Mucosa of rectum (tissue), 2 donors: ENCODE measurements at regions not wholly inside any gene's neighbourhood (a gene's known extent, or its start where the extent isn't known, plus 50 kb on each side); places are given as distances from the start of the nearest gene placed in this dataset.

Experiments
- H3K27ac ChIP-seq, 2 donors: one replicate each; pipeline ENCODE4 v1.7.0; 2013; ENCODE audit warnings: inconsistent platforms in 2 of 2, low read depth in 2 of 2, low read length in 2 of 2
- H3K27me3 ChIP-seq, 2 donors: one replicate each; pipeline ENCODE4 v1.7.0; 2013; ENCODE audit warnings: low read length in 2 of 2; ENCODE audit not compliant: control insufficient read depth in 2 of 2, insufficient read depth in 2 of 2
- H3K36me3 ChIP-seq, 2 donors: one replicate each; pipeline ENCODE4 v1.7.0; 2013; ENCODE audit warnings: low read length in 2 of 2; ENCODE audit not compliant: control insufficient read depth in 2 of 2, insufficient read depth in 2 of 2
- H3K4me1 ChIP-seq, 2 donors: one replicate each; pipeline ENCODE4 v1.7.0; 2013; ENCODE audit warnings: low read length in 2 of 2, mild to moderate bottlenecking in 1 of 2; ENCODE audit not compliant: control insufficient read depth in 2 of 2, insufficient read depth in 2 of 2
- H3K4me3 ChIP-seq, 2 donors: one replicate each; pipeline ENCODE4 v1.7.0; 2013; ENCODE audit warnings: low read length in 2 of 2
- H3K9ac ChIP-seq, 2 donors: one replicate each; pipeline ENCODE4 v1.7.0; 2013; ENCODE audit warnings: low read length in 2 of 2, low read depth in 1 of 2, mild to moderate bottlenecking in 1 of 2
- H3K9me3 ChIP-seq, 2 donors: one replicate each; pipeline ENCODE4 v1.7.0; 2013; ENCODE audit warnings: low read length in 2 of 2; ENCODE audit not compliant: control insufficient read depth in 2 of 2
- donor health status: healthy.
- donor health status: Normal muscosa, but diverticular disease.

GRCh38 chr21:14691914-14692313 lies 145.8 kb upstream of the SAMSN1 start:
- Histone ChIP-seq H3K27ac (no peak overlapping the region), H3K27me3 (no peaks in the 10 kb centered on the region), H3K9ac (no peak overlapping the region), H3K36me3 (no peaks in the 10 kb centered on the region), H3K4me1 (no peaks in the 10 kb centered on the region), H3K9me3 (no peaks in the 10 kb centered on the region), H3K4me3 (no peak overlapping the region)

DNA sequence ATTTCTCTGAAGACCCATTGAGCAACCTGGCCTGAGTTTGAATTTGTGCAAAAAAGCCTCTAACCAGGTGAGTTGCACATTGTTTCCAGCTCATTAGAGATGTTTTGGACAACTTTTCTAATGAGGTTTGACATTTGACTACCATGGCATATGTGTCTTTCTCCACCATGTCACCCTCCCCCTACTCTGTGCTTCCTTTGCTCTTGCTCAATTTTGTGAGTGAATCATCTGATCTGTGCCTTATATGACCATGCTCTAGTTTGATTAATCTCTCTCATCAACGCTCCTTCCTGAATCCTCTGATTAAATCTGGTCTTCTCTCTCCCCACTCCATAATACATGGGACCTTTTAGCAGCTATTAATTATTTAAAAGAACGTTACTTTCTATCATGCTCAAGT lies 144.8 kb upstream of the SAMSN1 start:
- no peaks in the 10 kb centered on the region for H3K9me3 ChIP-seq
- H3K4me3 ChIP-seq = no peak overlapping the region
- no peaks in the 10 kb centered on the region for H3K27me3 ChIP-seq
- no peaks in the 10 kb centered on the region for H3K4me1 ChIP-seq
- no peak overlapping the region for H3K27ac ChIP-seq
- H3K9ac ChIP-seq = no peak overlapping the region
- no peaks in the 10 kb centered on the region for H3K36me3 ChIP-seq

DNA sequence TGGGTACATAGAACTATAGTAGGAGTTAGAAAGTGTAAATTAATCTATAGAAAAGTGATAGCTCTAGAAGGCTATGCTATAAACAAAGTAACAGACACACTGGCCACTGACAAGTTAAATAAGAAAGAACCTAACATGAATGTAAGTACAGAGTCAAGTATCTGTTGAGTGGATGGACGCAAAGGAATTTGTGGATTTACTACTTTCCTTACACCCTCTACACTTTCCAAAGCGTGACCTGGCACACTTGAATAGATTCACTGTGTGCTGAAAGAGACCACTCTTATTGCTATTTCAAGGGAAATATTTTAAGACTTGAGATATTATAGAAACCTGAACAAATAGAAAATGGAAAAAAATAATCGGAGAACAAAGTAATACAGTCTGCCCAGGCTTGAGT lies 142.8 kb upstream of the SAMSN1 start:
- H3K9me3 ChIP-seq = no peaks in the 10 kb centered on the region
- H3K4me1 ChIP-seq = peaks cover 0 to 2% of the 10 kb centered on the region in 2 donors
- H3K9ac ChIP-seq = no peak overlapping the region
- no peaks in the 10 kb centered on the region for H3K36me3 ChIP-seq
- no peak overlapping the region for H3K4me3 ChIP-seq
- H3K27ac ChIP-seq = no peak overlapping the region
- no peaks in the 10 kb centered on the region for H3K27me3 ChIP-seq

DNA sequence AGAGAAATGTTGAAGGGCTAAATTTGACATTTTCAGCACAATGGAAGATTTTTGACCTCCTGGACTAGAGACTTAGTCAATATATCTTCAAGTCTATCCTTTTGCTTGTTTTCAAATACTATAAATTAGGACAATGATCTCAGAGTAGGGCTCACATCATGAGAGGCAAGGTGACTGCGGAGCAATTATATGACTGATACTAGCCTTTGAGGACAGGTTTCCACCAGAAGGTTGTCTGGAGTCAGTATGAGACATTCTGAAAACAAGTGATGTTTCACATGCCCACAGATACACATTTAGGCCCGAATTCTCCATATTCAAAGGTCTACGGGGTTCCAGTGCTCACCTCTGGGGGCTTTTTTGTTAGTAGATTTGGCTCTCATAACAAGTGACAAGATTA lies 142.3 kb upstream of the SAMSN1 start:
- Histone ChIP-seq H3K9me3 (no peaks in the 10 kb centered on the region), H3K27me3 (no peaks in the 10 kb centered on the region), H3K36me3 (no peaks in the 10 kb centered on the region), H3K27ac (no peak overlapping the region), H3K4me1 (peaks cover 0 to 2% of the 10 kb centered on the region in 2 donors), H3K4me3 (no peak overlapping the region), H3K9ac (no peak overlapping the region)

GRCh38 chr21:14687268-14687625 lies 141.1 kb upstream of the SAMSN1 start:
- H3K27ac ChIP-seq = peak overlapping the region; percentile 46 to 57

GRCh38 chr21:14686466-14687267 lies 140.6 kb upstream of the SAMSN1 start:
- H3K27ac ChIP-seq = peak overlapping the region; percentile 46 to 57
- H3K27me3 ChIP-seq = no peaks in the 10 kb centered on the region
- no peaks in the 10 kb centered on the region for H3K9me3 ChIP-seq
- no peaks in the 10 kb centered on the region for H3K36me3 ChIP-seq
- peak overlapping the region in 1 of 2 donors; percentile 3 for H3K9ac ChIP-seq
- peaks cover 0 to 2% of the 10 kb centered on the region in 2 donors for H3K4me1 ChIP-seq
- no peak overlapping the region for H3K4me3 ChIP-seq

More at GRCh38 chr21:14687268-14687625, 141.1 kb upstream of the SAMSN1 start:
- Histone ChIP-seq H3K4me3 (no peak overlapping the region), H3K9ac (peak overlapping the region in 1 of 2 donors; percentile 3), H3K9me3 (no peaks in the 10 kb centered on the region), H3K4me1 (peaks cover 0 to 2% of the 10 kb centered on the region in 2 donors), H3K27me3 (no peaks in the 10 kb centered on the region), H3K36me3 (no peaks in the 10 kb centered on the region)

DNA sequence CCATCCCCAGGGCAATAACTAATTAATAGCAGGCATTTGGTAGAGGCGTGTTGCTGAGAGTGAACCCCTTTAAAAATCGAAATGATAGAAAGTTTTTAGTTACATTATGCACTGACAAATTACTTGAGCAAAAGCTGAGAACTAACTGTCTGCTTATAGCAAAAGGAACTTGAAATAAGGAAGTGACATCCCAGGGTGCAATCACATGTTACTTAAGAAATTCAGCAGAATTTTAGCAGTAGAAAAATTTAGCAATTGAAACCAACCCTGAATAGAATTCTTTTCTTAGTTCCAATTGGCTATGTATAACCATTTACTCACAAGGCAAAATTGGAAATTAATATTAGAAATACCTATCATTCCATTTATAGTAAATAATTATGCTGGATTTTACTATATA lies 139.5 kb upstream of the SAMSN1 start:
- no peak overlapping the region for H3K9ac ChIP-seq
- no peaks in the 10 kb centered on the region for H3K36me3 ChIP-seq
- no peaks in the 10 kb centered on the region for H3K9me3 ChIP-seq
- peak overlapping the region; percentile 32 to 54 for H3K27ac ChIP-seq
- peaks cover 0 to 2% of the 10 kb centered on the region in 2 donors for H3K4me1 ChIP-seq
- no peak overlapping the region for H3K4me3 ChIP-seq
- no peaks in the 10 kb centered on the region for H3K27me3 ChIP-seq

GRCh38 chr21:14684071-14684470 lies 138.0 kb upstream of the SAMSN1 start:
- Histone ChIP-seq H3K36me3 (no peaks in the 10 kb centered on the region), H3K27ac (peak overlapping the region in 1 of 2 donors; percentile 23), H3K4me3 (no peak overlapping the region), H3K4me1 (peaks cover 2 to 6% of the 10 kb centered on the region in 2 donors), H3K27me3 (no peaks in the 10 kb centered on the region), H3K9me3 (no peaks in the 10 kb centered on the region), H3K9ac (no peak overlapping the region)

DNA sequence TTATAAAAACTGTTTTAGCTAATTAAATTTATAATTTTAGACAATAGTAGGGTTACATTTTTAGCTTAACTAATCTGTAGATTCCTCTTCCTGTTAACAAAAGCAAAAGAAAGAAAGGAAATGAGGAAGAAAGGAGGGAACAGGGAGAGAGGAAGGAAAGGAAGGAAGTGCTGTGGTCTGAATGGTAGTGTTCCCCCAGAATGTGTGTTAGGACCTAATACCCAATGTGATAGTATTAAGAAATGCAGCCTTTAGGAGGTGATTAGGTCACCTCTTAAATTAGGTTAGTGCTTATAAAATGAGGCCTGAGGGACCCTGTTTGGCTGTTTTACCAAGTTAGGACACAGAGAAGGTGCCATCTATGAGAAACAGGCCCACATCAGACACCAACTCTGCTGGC lies 136.9 kb upstream of the SAMSN1 start:
- Histone ChIP-seq H3K27me3 (no peaks in the 10 kb centered on the region), H3K9me3 (no peaks in the 10 kb centered on the region), H3K36me3 (no peaks in the 10 kb centered on the region), H3K4me3 (no peak overlapping the region), H3K27ac (no peak overlapping the region), H3K4me1 (peaks cover 9 to 14% of the 10 kb centered on the region in 2 donors), H3K9ac (no peak overlapping the region)

DNA sequence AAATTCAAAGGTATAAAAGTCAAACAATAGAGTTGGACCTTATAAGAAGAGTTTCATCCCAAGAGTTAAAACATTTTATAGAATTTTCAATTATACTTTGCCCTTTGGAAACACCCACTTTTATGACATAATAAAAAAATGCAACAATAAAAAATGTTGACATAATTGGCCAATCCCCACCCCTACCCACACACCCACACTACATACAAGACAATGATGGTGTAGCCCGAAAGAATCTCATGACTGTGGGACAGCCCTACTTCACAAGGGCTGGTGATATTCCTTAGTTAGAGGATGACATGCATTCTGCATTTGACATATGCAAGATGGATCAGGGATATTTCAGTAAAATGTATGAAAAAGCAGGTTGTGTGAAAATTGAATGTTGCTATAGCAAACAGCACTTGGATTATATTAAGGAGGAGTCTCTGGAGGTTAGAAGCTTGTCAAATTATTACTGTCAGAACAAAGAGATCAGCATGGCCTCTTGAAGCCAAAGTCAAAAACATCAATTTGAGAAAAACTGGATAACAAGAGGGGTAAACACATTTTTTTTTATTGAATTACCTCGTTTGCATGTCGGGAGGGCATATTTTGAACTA lies 133.0 kb upstream of the SAMSN1 start:
- Histone ChIP-seq H3K27ac (peak overlapping the region; percentile 60 to 82), H3K36me3 (no peaks in the 10 kb centered on the region), H3K27me3 (no peaks in the 10 kb centered on the region), H3K9ac (no peak overlapping the region), H3K4me1 (peaks cover 10 to 36% of the 10 kb centered on the region in 2 donors), H3K9me3 (no peaks in the 10 kb centered on the region), H3K4me3 (no peak overlapping the region)
